Retinal pigment epithelial cell (primary cell): ENCODE measurements at regions not wholly inside any gene's neighbourhood (a gene's known extent, or its start where the extent isn't known, plus 50 kb on each side); places are given as distances from the start of the nearest gene placed in this dataset.

Source experiments
- DNase-seq: peaks from one replicate; pipeline ENCODE4 v3.0.0-alpha.2; 2010; ENCODE audit warnings: low read depth
- H3K4me3 ChIP-seq: 2 replicates; pipeline ENCODE4 v1.5.1; 2011; ENCODE audit warnings: mild to moderate bottlenecking, low read length, control low read depth, moderate library complexity
- TF ChIP-seq, protein P1 (sequence below): conservative IDR thresholded peaks from 2 replicates; pipeline ENCODE4 v1.5.1; 2011; ENCODE audit warnings: low read depth, low read length, control low read depth, inconsistent platforms

DNA sequence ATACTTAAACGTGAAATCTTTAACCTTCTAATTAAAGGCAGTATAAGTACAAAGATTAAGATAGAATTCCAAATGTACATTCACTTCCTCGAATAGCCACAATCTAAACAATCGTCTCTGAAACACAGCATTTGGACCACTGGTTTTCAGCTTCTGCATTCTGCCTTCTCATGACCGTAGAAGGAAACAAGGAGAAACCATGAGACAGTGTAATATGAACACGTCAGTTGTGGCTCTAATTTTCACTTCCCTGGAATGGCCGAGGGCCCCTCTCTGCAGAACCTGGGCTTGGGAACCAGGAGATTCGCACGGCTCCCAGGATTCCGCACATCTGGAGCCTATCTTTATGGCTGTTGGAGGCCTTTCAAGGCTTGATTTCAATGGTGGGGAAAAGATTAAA, 189.3 kb downstream of the KLF6 start:
- no peak for DNase-seq
- H3K4me3 ChIP-seq, result no peak overlapping the region
- TF ChIP-seq, protein P1, sequence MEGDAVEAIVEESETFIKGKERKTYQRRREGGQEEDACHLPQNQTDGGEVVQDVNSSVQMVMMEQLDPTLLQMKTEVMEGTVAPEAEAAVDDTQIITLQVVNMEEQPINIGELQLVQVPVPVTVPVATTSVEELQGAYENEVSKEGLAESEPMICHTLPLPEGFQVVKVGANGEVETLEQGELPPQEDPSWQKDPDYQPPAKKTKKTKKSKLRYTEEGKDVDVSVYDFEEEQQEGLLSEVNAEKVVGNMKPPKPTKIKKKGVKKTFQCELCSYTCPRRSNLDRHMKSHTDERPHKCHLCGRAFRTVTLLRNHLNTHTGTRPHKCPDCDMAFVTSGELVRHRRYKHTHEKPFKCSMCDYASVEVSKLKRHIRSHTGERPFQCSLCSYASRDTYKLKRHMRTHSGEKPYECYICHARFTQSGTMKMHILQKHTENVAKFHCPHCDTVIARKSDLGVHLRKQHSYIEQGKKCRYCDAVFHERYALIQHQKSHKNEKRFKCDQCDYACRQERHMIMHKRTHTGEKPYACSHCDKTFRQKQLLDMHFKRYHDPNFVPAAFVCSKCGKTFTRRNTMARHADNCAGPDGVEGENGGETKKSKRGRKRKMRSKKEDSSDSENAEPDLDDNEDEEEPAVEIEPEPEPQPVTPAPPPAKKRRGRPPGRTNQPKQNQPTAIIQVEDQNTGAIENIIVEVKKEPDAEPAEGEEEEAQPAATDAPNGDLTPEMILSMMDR, result no peak

DNA sequence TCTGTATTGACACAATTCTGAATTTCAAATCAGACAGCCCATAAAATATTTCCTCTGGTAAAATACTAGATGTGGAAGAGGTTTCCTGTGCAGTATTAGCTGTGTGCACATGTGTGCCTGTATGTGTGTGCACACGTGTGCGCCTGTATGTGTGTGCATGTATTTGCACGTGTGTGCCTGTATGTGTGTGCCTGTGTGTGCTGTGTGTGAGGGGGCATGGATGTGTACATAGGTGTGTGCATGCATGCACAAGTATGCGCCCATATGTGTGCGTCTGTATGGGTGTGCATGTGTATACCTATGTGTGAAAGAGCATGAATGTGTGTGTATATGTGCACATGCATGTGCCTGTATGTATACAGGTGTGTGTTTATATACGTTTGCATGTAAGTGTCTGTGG, 191.4 kb downstream of the KLF6 start:
- no peak for DNase-seq
- TF ChIP-seq, protein P1, result no peak
- no peak overlapping the region for H3K4me3 ChIP-seq

- TF ChIP-seq, protein P1, result no peak
- H3K4me3 ChIP-seq, result no peak overlapping the region
- no peak for DNase-seq
These were observed 192.6 kb downstream of the KLF6 start for GRCh38 chr10:3592424-3592823.

- TF ChIP-seq, protein P1, result no peak
- no peak for DNase-seq
- H3K4me3 ChIP-seq, result no peak overlapping the region
These were observed 196.2 kb downstream of the KLF6 start for GRCh38 chr10:3588816-3589215.

GRCh38 chr10:3588346-3588745, 196.7 kb downstream of the KLF6 start:
- TF ChIP-seq, protein P1, result no peak
- no peak overlapping the region for H3K4me3 ChIP-seq
- no peak for DNase-seq

- DNase-seq, result no peak
- TF ChIP-seq, protein P1, result no peak
- H3K4me3 ChIP-seq, result no peak overlapping the region
These were observed 199.9 kb downstream of the KLF6 start for GRCh38 chr10:3584926-3585784.

GRCh38 chr10:3580565-3580964, 204.4 kb downstream of the KLF6 start:
- H3K4me3 ChIP-seq, result no peak overlapping the region
- TF ChIP-seq, protein P1, result no peak
- DNase-seq, result no peak
